ENCODE measurements at regions not wholly inside any gene's neighbourhood (a gene's known extent, or its start where the extent isn't known, plus 50 kb on each side); places are given as distances from the start of the nearest gene placed in this dataset.

- Histone ChIP-seq H3K4me3 (replicated peaks in 1 of 3; ENCODE audit: insufficient read depth in 1 of 3, low read depth in 1 of 3, low read length in 3 of 3) (no peak overlapping the region), H3K79me2 (ENCODE audit: control insufficient read depth, insufficient read depth, low read length) (no peaks in the 10 kb centered on the region), H3K9me1 (replicated peaks; ENCODE audit: control insufficient read depth, extremely low read depth, insufficient read depth, low read length) (no peaks in the 10 kb centered on the region), H3K4me2 (ENCODE audit: insufficient read depth, low read length) (no peak overlapping the region), H3K9me3 (replicated peaks; ENCODE audit: control insufficient read depth, insufficient read depth, low read length) (peaks cover 4% of the 10 kb centered on the region), H4K20me1 (replicated peaks; ENCODE audit: control insufficient read depth, extremely low read depth, insufficient read depth, low read length) (no peaks in the 10 kb centered on the region), H3K36me3 (ENCODE audit: control insufficient read depth in 2 of 2, extremely low read depth in 1 of 2, insufficient read depth in 2 of 2, low read length in 2 of 2) (no peaks in the 10 kb centered on the region), H3K9ac (replicated peaks; ENCODE audit: extremely low read depth, insufficient read depth, low read length) (no peak overlapping the region), H3K27ac (ENCODE audit: insufficient read depth, low read depth, low read length) (no peak overlapping the region), H3K27me3 (ENCODE audit: control insufficient read depth in 2 of 2, insufficient read depth in 2 of 2, low read length in 2 of 2) (no peaks in the 10 kb centered on the region), H3K4me1 (ENCODE audit: control insufficient read depth, extremely low read depth, insufficient read depth, low read length) (no peaks in the 10 kb centered on the region), H2AFZ (ENCODE audit: low read depth, low read length) (no peak overlapping the region)
- intact Hi-C loops (cut with micrococcal nuclease) (no loop called here), dilution Hi-C loops (cut with MboI; ENCODE audit: extremely low pct_ligation_motif_present, low sequenced_read_pairs) (no loop called here)
- POLR2A ChIA-PET, result no interaction called here
- TF ChIP-seq JUN (IDR thresholded peaks at IDR 0.05; ENCODE audit: borderline replicate concordance, insufficient read depth, insufficient read length, low read depth) (no peak), FOS (IDR thresholded peaks at IDR 0.05; ENCODE audit: borderline replicate concordance, insufficient read depth, low read length) (no peak), EZH2 (IDR thresholded peaks at IDR 0.05; ENCODE audit: borderline replicate concordance, low read depth, low read length, severe bottlenecking) (no peak), MAX (IDR thresholded peaks at IDR 0.05; ENCODE audit: insufficient read depth, insufficient read length) (no peak), GATA2 (IDR thresholded peaks at IDR 0.05; ENCODE audit: insufficient read depth, insufficient read length, low read depth, low read length) (no peak)
- no peak for DNase-seq (ENCODE audit: low read depth, low spot score)
- BruUV-seq (replicated peaks), result no TSS peak
- no peak for FAIRE-seq
- CTCF ChIA-PET, result no interaction called here
These were observed 157.5 kb upstream of the SGCD start for GRCh38 chr5:156169495-156169894.

GRCh38 chr5:156170351-156170961 lies 156.5 kb upstream of the SGCD start:
- POLR2A ChIA-PET, result no interaction called here
- dilution Hi-C loops (cut with MboI; ENCODE audit: extremely low pct_ligation_motif_present, low sequenced_read_pairs), result no loop called here
- CTCF ChIA-PET, result no interaction called here

More at GRCh38 chr5:156170351-156170961, 156.5 kb upstream of the SGCD start:
- FAIRE-seq (no peak), DNase-seq (ENCODE audit: low read depth, low spot score) (no peak)
- no peaks in the 10 kb centered on the region for H3K9me1 ChIP-seq (replicated peaks; ENCODE audit: control insufficient read depth, extremely low read depth, insufficient read depth, low read length)
- no TSS peak for BruUV-seq (replicated peaks)
- H4K20me1 ChIP-seq (replicated peaks; ENCODE audit: control insufficient read depth, extremely low read depth, insufficient read depth, low read length), result no peaks in the 10 kb centered on the region
- no peak overlapping the region for H3K4me3 ChIP-seq (replicated peaks in 1 of 3; ENCODE audit: insufficient read depth in 1 of 3, low read depth in 1 of 3, low read length in 3 of 3)
- no peak overlapping the region for H3K27ac ChIP-seq (ENCODE audit: insufficient read depth, low read depth, low read length)
- no peaks in the 10 kb centered on the region for H3K4me1 ChIP-seq (ENCODE audit: control insufficient read depth, extremely low read depth, insufficient read depth, low read length)
- no peaks in the 10 kb centered on the region for H3K79me2 ChIP-seq (ENCODE audit: control insufficient read depth, insufficient read depth, low read length)
- TF ChIP-seq JUN (IDR thresholded peaks at IDR 0.05; ENCODE audit: borderline replicate concordance, insufficient read depth, insufficient read length, low read depth), result no peak
- TF ChIP-seq EZH2 (IDR thresholded peaks at IDR 0.05; ENCODE audit: borderline replicate concordance, low read depth, low read length, severe bottlenecking), result no peak
- TF ChIP-seq MYC (IDR thresholded peaks at IDR 0.05; ENCODE audit: low read depth, low read length), result no peak
- no peak for TF ChIP-seq CTCF (IDR thresholded peaks at IDR 0.05; ENCODE audit: extremely low read depth in 1 of 2, insufficient read depth in 1 of 2, low read depth in 1 of 2, low read length in 2 of 2)
- TF ChIP-seq POLR2AphosphoS5 (IDR thresholded peaks at IDR 0.05; ENCODE audit: insufficient read depth, low read depth, low read length), result no peak
- TF ChIP-seq GATA2 (IDR thresholded peaks at IDR 0.05; ENCODE audit: insufficient read depth, insufficient read length, low read depth, low read length), result no peak
- H3K36me3 ChIP-seq (ENCODE audit: control insufficient read depth in 2 of 2, extremely low read depth in 1 of 2, insufficient read depth in 2 of 2, low read length in 2 of 2), result no peaks in the 10 kb centered on the region
- H3K9me3 ChIP-seq (replicated peaks; ENCODE audit: control insufficient read depth, insufficient read depth, low read length), result peaks cover 4% of the 10 kb centered on the region
- H3K4me2 ChIP-seq (ENCODE audit: insufficient read depth, low read length), result no peak overlapping the region
- no peaks in the 10 kb centered on the region for H3K27me3 ChIP-seq (ENCODE audit: control insufficient read depth in 2 of 2, insufficient read depth in 2 of 2, low read length in 2 of 2)
- no peak overlapping the region for H2AFZ ChIP-seq (ENCODE audit: low read depth, low read length)
- intact Hi-C loops (cut with micrococcal nuclease), result no loop called here
- no peak overlapping the region for H3K9ac ChIP-seq (replicated peaks; ENCODE audit: extremely low read depth, insufficient read depth, low read length)

Data from endothelial cell of umbilical vein (primary cell).